Inflammatory macrophage treated with lipopolysaccharide for 4 hours (primary cell): ENCODE measurements at regions not wholly inside any gene's neighbourhood (a gene's known extent, or its start where the extent isn't known, plus 50 kb on each side); places are given as distances from the start of the nearest gene placed in this dataset.

Experiments used
- DNase-seq: peaks from one replicate; pipeline ENCODE4 v3.0.0-alpha.2; 2020

DNA sequence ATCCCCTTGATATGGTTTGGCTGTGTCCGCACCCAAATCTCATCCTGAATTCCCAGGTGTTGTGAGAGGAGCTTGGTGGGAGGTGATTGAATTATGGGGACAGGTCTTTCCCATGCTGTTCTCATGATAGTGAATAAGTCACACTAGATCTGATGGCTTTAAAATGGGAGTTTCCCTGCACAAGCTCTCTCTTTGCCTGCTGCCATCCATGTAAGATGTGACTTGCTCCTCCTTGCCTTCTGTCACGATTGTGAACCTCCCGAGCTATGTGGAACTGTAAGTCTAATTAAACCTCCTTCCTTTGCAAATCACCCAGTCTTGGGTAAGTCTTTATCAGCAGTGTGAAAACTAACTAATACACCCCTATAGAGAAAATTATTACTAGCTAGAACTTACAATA is 959.5 kb upstream of the ADGRL2 start:
- DNase-seq: no peak

DNA sequence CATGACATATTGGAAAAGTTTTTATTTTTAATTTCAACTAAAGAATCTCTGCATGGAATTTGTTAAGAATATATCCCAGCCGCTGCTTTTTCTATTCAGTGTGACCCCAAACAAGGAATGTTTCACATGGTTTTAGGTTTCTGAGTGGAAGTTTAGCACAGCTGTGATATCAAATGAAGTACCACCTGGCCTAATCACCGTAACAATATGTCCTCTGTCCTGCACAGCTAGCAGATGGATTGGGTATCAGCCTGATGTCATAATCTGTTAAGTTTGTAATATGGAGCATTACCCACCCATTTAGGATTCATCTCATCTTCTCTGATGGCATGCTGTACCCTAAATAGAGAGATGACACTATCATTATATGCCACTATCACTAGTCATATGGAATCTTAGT is 963.7 kb upstream of the ADGRL2 start:
- no peak for DNase-seq

DNA sequence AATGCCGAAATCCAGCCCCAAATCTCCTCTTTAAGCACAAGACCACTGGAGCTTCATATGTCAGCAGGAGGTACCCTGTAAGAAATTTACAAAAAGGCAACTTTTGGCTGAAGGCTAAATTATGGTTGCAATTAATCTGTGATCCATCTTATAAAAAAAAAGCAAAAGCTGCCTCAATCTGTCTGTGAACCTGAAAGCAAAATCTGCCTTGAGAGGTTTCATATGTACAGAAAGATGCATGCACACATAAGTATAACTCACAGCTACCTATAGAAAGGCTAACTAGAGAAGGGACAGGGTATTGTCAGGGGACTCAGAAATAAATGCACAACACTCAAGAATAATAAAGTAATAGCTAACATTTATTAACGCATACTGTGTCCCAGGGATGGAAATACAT is 964.2 kb upstream of the ADGRL2 start:
- no peak for DNase-seq

DNA sequence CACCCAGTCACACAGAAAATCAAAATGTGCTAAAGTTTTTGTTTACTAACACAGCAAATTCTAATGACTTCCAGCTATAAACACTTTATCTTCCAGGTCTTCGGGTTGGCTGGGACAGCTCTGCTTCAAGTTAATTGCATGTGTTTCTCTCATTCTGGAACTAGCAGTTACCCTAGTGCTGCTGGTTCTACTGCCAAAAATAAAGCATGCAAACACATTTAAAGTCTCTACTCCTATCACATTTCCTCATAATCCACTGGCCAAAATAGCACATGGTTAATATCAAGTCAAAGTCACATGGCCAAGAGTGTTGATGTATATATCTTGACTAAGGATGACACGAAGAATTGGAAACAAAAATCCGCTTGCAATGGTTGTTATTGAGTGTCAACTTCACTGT is 973.1 kb upstream of the ADGRL2 start:
- no peak for DNase-seq

DNA sequence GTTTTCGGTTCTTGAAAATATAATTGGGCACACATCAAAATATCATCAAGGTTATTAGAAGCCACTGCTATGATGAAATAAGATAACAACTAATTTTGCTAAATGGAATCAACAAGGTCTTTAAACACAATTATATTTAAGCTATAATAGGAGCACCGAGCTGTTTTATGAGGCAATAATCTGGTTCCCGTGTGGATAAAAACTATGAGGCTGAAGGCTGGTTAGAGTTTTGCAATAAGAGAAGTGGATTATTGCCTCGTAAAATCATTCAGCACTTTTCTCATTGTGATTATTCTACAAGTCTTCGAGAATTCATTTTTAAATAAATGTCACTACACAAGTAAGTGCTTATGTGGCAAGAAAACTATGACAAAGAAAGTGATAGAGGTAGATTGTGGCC is 975.7 kb upstream of the ADGRL2 start:
- no peak for DNase-seq

DNA sequence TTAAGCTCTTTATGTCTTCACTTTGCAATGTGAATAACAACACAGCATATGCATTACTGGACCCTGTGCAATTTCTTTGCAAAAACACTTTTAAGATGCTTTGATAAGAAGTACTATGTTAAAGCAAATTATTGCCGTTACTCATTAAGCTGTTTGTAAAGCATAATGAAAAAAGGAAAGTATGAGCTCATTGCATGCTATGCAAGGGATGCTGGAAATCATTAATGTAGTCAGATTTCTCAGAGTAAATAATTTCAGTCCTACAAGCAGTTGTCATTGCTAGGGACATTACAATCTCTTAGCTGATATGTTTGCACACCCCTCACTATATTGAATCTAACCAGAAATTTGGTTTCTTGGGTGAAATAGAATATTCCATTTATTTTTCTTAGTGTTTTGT is 982.5 kb upstream of the ADGRL2 start:
- no peak for DNase-seq

DNA sequence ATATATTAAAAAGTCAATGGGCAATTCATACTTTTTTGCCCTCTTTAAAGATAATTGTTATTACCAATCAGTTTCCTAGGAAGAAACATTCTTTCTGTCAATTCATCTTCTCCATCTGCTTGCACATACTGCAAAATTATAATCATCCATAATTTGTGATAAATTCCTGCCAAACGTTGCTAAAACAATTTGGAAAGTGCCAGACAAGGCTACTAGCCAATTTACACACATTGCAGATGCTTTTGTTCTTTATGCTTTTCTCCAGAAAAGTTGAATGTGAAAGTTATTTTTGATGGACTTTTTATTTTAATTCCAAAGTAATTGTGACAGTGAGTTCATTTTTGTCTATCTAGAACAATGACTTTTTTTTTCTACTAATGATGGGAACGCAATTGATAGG is 992.8 kb upstream of the ADGRL2 start:
- DNase-seq: no peak

DNA sequence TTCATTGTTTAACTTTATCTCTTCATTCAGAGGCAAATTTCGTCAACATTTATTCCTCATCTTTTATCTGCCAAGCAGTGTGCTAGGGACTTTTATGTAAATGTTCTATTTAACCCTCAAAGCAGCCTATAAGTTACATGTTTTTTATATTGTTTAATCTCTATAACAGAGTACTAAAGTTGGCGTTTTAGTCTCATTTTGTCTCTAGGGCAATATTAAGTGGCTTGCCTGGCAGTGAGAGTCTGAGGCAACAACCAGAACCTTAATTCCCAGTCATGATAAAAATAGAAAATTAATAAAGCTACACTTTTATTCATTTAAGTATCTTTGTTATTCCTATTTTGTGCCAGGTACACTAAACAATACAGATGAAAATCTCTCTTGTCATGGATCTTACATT is 994.3 kb upstream of the ADGRL2 start:
- no peak for DNase-seq

DNA sequence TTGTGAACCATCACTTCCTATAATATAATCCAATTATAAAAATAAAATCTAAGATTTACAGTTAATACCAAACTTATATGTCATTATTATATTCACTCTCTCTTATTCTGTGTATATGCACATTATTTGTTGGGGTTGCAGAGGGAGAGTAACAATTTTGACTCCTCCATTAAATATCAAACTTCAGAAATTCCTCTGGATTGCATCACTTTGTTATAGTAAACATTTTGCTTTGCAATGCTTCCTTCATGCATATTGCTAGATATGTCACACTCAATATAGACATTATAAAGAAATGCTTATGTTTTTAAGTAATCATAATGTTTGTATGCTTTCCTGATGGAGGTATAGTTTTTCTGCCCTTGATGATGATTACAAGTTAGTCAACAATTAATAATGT is 999.0 kb upstream of the ADGRL2 start:
- no peak for DNase-seq

DNA sequence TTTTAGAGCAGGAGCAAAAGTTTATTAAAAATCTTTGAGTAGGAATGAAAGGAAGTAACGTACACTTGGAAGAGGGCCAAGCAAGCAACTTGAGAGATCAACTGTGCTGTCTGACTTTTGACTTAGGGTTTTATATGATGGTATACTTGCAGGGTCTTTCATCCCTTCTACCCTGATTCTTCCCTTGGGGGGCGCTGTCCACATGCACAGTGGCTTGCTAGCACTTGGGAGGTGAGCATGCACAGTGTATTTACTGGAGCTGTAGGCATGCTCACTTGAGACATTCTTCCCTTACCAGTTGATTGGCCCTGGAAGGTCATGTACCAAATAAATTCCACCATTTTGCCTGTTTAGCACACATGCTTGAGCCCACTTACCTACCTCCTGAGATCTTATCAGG is 1001.3 kb upstream of the ADGRL2 start:
- no peak for DNase-seq

DNA sequence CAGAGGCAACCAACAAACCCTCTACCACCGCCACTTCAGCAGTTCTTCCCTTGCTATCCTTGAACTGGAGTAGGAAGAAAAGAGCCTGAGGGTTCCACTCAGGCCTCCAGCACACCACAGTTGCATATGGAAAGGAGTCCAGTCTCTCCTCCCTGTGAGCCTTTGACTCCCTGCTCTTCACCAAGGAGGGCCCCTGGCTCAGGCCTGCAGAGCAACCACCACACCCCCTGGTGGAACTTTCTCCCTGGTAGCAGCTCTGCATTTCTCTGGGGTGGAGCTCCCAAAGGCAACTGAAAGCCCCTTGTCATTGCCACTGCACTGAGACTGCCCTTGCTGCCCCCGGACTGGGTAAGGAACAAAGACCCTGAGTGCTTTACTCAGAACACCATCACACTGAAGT is 1021.5 kb upstream of the ADGRL2 start:
- DNase-seq: no peak

DNA sequence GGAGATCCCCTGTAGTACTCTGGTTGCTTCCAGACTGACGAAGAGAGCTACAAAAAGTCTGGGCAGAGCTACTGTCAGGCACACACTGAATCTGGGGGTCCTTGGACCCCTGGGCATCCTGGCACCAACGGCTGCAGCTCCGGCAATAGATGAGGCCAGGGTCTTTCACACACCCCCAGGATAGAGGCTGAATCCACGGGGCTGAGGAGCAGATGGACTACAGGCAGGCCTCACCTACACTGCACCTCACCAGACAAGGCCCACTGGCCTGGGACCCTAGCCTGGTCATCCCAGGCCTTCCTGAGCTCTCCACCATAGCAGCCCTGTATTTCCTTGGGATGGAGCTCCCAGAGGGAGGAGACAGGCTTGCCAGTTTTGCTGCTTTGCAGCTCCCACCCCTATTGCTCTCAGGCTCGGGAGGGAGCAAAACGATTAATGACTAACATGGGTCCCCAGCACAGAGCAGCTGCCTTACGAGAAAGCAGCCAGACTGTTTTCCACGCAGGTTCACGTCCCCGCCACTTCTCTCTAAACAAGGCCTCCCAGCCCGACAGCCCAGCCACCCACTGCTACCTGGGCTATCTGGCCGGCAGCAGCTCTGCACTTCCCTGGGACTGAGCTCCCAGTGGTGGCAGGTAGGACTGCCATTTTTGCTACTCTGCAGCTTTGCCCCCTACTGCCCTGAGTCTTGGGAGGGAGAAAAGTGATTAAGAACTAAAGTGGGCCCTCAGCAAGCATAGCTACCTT is 1022.5 kb upstream of the ADGRL2 start:
- no peak for DNase-seq

DNA sequence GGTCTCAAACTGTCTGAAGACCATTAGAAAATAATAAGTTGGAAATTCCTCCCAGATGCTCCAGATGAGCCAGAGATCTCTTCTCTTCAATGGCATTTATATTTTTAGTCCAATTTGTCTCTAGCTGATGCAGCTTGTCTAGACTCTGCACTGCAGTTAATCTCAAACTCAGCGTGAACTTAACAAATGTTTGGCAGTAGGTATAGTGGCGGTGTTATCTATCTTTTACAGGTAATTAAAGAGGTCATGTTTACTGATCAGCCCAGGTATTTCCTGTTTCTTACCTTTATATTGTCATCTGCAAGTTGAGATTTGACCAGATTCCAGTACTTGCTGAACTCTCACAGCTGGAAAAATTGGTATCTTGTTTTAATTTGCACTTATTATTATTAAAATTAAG is 1024.5 kb upstream of the ADGRL2 start:
- DNase-seq: no peak

DNA sequence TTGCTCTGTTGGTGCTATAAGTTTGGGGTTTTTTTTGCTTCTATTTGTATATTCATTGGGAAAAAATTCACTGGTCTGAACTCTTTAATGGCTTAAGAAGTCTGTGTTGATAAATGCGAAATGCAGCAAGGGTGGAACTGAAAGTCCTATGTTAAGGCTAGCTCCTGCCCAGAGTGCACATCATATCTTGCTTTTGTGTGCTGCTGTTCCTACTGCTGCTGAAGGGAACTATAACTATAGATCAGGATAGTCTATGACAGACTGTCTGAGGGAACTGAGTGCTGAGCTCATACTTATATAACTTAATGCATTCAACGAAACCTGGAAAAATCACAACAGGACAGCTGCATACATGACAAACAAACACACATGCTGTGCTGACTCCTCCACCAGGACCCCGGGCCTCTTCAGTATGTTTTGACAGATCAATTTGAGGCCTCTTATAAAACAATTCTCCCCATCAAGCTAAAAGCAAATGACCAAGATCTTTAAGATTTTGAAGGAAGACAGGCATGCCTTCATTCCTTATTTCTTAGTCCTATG is 1031.5 kb upstream of the ADGRL2 start:
- no peak for DNase-seq

DNA sequence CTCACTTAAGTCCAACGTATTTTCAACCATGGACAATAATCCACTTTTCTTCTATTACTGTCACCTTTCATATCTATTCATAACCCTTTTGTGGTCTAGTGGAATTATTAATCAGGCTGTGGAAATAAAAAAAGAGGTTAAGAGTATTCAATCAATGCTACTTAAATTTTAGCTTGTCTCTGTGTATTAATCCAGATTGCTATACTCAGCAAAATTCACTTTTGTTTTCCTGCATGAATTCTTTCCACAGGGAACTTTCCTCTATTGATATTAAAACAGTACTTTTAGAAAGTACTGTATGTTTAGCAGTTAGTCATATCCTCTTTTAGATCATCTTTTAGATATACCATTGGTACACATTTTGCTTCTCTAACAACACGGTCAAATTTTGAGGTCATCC is 1033.0 kb upstream of the ADGRL2 start:
- DNase-seq: no peak

DNA sequence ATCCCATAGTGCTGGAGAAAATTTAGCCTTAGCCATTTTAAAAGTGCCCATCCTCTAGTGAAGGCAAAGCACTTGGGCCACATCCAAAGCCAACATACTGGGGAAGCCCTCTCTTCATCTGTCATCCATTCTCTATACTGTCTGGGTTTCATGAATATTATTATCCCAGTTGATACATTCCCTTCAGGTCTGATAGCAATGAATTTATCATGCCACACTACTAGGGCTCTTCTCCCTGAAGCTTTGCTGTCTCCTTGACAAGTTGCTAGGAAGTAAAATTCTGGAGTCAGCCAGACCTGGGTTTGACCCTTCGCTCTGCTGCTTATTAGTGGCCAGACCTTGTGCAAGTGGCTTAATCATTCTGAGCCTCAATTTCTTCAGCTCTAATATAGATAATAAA is 1041.4 kb upstream of the ADGRL2 start:
- DNase-seq: no peak

DNA sequence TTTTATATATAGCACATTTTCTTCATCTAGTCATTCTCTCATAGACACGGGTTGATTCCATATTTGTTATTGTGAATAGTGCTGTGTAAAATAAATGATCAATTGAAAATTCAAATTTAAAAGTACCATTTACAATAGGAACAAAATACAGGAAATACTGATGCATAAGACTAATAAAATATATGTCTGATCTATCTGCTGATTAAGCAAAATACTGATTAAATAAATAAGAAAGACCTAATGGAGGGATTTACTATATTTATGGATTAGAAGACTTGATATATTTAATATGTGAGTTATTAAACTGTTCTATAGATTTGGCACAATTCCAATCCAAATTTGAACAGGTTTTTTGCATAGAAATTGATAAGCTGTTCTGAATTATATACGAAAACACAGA is 1044.8 kb upstream of the ADGRL2 start:
- no peak for DNase-seq

DNA sequence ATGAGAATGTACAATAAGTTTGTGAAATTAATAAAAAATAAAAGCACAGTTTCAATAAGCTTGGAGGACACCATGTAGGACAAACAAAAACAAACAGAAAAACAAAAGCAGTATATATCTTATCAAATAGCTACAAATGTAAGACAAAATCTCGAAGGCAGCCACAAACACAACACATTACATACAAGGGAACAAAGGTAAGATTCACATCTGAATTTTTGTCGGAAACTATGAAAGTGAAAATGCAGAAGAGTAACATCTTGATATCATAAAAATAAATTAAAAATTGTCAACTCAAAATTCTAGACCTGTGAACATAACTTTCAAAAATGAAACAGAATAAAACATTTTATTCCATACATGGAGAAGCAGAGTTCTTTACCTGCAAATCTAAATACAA is 1049.5 kb upstream of the ADGRL2 start:
- DNase-seq: no peak

DNA sequence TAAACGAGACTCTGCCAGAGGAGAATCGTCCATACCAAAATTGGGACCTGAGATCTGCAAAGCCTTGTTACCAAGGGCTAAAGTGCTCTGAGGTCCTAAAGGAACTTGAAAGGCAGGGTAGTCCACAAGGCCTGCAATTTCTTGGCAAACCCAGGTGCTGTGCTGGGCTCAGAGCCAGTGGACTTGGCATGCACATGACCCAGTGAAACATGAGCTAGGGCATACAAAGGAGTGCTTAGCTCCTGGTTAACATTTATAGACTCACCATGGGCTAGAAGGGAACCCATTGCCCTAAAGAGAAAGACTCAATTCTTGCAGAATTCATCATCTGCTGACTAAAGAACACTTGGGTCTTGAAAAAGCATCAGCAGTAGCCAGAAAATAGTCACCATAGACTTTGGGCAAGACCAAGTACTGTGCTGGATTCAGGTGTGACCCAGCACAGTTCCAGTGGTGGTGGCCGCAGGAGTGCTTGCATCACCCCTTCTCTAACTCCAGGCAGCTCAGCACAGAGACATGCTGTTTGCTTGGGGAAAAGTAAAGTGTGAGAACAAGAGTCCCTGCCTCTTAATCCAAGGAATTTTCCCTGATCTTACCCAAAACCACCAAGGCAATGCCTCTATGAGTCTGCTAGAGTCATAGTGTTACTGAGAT is 1069.4 kb upstream of the ADGRL2 start:
- no peak for DNase-seq

DNA sequence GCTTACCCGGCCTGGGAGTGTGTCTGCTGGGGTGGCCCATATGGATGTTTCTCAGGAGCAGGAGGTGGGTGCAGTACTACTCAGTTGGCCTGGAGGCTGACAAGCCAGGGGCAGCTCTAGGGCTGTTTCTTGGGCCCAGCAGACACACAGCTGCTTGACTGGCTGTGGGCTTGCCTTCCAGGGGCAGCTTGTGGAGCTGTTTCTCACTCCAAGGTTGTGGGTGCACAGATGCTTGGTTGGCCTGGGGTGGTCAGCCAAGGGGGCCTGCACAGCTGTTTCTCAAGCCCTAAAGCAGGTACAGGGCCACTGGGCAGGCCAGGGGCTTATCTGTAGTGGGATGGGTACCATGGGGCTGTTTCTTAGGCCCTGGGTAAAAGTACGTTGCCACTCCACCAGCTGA is 1078.1 kb upstream of the ADGRL2 start:
- no peak for DNase-seq

DNA sequence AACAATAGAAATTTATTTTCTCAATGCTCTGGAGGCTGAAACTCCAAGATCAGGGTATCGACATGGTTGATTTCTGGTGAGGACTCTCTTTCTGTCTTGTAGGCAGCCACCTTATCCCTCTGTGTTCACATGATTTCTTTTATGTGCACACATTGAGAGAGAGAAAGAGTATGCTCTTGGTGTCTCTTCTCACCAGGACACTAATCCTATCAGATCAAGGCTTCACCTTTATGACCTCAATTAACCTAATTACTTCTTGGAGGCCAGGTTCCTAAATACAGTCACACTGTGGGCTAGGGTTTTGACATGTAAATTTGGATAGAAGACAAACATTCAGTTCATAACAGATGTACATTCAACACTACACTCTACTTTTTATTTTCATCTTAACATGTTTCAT is 1094.2 kb upstream of the ADGRL2 start:
- no peak for DNase-seq

DNA sequence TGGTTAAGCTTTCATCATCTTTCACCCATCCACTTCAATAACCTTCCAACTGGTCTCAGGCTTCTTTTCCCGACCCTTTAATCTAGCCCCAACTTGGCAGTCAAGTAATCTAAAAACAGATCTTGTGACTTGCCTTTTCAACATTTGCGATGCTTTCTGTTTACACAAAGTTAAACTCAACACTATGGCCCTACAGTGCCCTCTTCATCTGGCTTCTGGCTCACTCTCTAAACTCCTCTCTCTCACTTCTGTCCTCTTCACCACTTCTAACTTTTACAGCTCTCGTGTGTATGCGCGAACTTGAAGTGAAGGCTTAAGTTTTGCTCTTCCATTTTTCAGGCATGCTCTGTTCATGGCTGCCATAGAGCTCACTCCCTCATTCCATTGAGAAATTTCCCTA is 1122.3 kb upstream of the ADGRL2 start:
- DNase-seq: no peak

DNA sequence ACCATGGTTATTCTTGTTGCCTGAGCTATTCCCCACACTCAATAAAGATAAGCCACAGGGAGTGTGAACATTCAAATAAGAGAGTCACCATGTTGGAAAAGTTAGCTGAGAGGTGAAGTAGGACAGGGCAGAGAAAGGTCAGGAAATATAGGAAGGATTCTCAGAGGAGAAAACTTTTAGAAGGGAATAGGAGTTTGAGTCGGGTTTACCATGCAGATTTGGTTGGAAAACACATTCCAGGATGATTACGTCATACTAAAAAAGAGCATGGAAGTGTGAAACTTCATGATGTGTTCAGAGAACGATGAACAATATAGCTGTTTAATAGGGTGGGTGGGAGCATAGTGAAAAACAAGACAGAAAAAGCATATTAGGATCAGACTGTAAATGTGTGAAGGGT is 1125.3 kb upstream of the ADGRL2 start:
- DNase-seq: no peak

DNA sequence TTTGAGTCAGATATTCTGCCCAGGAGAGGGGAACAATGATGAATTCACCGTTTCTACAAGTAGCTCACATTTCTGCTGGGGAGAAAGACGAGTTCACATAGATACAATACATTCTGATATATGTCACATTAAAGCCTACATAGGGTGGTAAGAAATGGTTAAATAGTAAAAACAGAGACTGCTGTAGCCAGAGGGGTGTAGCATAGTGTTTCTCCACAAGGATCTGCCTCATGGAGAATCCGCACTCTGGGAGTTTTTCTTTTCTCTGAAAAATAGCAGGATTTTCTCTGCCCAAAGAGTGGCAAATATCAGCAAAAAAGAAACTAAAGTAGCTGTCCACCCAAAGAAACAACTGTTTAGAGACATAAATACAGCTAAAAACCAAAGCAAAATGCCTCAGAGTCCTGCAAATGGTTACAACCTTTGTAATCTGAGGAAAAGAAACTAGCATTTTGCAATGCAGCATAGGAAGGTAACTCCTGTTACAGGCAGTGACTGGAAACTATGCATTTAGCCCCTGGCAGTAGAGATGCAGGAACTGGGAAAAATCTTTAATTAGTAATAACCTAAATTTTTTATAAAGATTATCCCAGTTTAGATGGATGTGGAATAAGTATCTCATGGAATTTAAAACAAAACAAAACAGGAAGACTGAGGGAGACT is 1126.7 kb upstream of the ADGRL2 start:
- DNase-seq: no peak
